NCI-H460 (cell line): ENCODE measurements at regions not wholly inside any gene's neighbourhood (a gene's known extent, or its start where the extent isn't known, plus 50 kb on each side); places are given as distances from the start of the nearest gene placed in this dataset.
"Not testable (repeated sequence)": the region's sequence is repeated elsewhere in the genome, so short reads cannot be mapped to it uniquely, and the experiment has no call there.

Source experiments
- DNase-seq: peaks from one replicate; pipeline ENCODE4 v3.0.0-alpha.2; 2016; ENCODE audit warnings: low read depth; ENCODE audit errors: extremely low read depth

- DNase-seq: no peak
Measured at GRCh38 chrX:1895583-1895982, 280.7 kb downstream of the ASMT start.

GRCh38 chrX:1899841-1900240, 285.0 kb downstream of the ASMT start:
- no peak for DNase-seq

GRCh38 chrX:1902901-1903235, 288.0 kb downstream of the ASMT start:
- no peak for DNase-seq

- DNase-seq: peak; percentile 67
Measured at GRCh38 chrX:1903236-1903935, 288.5 kb downstream of the ASMT start.

DNA sequence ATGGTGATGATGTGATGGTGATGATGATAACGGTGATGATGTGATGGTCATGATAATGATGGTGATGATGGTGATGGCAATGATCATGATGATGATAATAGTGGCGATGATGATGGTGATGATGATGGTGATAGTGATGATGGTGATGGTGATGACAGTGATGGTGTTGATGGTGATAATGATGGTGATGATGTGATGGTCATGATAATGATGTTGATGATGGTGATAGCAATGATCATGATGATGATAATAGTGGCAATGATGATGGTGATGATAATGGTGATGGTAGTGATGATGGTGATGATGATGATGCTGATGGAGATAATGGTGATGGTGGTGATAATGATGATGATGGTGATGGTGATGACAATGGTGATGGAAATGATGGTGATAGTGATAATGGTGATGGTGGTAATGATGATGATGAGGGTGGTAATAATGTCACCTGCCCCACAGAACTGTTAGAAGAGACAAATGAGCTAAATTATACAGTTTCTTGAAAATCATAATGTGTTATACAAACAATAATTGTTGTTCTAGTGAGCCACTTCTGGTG, 289.9 kb downstream of the ASMT start:
- DNase-seq: no peak

DNA sequence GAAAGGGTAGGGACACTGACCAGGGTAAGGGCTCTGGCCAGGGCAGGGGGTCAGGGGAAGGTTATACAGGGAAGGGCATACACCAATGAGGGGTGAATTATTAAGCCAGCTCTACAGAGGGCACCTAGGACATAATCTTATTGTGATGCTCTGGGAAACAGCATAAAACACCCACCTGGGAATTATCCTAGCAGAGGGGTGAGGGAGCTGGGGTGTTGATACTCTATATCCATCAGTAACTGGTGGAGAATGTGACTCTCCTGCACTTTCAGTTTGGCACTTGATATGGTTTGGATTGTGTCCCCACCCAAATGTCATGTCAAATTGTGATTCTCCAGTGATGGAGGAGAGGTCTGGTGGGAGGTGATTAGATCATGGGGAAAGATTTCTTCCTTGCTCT, 291.2 kb downstream of the ASMT start:
- DNase-seq: no peak

- DNase-seq: not testable (repeated sequence)
Measured at GRCh38 chrX:1908996-1909395, 294.1 kb downstream of the ASMT start.

DNA sequence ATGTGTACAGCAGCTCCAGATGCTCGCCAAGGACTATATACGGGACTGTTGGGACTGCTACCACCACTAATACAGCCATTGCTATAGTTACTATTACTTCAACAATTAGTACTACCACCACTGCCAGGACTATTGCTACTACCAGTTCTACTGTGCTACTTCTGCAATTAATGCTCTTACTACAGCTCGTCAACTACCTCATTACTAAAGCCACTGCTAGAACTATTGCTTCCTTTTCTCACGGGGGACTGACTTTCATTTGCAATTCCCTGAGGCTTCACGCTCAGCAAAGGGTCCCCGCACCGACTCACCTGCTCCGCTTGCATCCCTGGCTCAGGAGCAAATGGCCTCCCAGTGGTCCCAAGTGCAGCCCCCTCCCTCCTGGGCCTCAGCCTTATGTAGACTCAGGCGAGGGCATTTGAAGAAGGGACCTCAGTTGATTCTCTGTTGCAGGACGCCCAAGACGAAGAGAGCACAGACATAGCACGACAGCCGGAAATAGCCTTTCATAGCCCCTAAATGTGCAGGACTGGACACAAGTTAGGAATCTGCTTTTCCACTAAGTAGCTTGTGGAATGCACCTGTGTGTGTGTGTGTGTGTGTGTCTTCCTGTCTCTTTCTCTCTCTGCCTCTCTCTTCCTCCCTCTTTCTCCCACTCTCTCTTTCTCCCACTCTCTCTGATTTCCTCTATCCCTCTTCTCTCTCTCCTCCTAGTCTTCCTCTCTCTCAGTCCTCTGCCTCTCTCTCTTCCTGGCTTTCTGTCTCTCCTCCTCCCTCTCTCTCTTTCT, 294.8 kb downstream of the ASMT start:
- no peak for DNase-seq

DNA sequence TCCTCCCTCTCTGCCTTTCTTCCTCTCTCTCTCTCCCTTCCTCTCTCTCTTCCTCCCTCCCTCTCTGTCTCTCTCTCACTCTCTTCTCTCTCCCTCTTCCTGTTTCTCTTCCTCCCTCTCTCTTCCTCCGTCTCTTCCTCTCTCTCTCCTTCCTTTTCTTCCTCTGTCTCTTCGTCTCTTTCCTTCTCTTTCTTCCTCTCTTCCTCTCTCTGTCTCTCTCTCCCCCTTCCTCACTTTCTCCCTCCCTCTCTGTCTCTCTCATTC, 295.3 kb downstream of the ASMT start:
- DNase-seq: no peak

DNA sequence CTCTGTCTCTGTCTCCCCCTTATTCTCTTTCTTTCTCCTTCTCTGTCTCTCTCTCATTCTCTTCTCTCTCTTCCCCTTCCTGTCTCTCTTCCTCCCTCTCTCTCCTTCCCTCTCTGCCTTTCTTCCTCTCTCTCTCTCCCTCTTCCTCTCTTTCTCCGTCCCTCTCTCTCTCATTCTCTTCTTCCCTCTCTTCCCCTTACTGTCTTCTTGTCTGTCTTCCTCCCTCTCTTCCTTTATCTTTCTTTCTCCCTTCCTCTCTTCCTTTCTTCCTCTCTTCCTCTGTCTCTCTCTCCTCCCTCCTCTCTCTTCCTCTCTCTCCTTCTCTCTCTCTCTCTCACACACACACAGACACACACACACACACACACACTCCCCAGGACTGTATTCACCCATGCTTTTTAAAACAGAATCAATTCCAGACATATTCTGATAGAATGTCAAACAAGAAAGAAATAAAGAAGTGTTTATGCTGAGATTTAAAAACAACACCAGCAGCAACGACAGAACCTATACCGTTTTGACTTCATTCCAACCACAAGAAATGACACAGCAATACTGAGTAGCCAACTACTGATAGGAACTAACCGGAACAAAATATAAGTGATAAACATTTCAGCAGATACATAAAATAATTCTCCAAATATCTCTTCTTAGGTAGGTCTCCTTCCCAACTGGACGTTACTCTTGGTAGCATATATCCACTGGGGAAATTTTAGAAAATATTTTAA, 296.7 kb downstream of the ASMT start:
- DNase-seq: peak; percentile 52

DNA sequence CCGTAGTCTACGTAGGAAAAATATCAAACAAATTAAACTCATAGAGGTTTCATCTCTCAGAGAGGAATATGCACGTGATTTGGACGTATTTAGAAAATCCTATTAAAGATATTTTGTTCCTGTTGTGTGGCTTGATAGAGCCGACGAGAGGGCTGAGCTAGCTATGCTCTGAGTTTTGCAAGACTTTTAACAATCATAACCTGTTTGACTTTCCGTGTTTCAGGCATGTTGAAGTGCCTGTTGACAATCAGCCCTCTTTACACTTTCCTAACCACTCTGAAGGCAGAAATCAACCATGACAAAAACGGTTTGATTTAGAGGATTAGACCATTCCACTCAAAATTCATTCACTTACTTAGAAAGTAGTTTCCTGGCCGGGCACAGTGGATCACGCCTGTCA, 297.3 kb downstream of the ASMT start:
- no peak for DNase-seq

DNA sequence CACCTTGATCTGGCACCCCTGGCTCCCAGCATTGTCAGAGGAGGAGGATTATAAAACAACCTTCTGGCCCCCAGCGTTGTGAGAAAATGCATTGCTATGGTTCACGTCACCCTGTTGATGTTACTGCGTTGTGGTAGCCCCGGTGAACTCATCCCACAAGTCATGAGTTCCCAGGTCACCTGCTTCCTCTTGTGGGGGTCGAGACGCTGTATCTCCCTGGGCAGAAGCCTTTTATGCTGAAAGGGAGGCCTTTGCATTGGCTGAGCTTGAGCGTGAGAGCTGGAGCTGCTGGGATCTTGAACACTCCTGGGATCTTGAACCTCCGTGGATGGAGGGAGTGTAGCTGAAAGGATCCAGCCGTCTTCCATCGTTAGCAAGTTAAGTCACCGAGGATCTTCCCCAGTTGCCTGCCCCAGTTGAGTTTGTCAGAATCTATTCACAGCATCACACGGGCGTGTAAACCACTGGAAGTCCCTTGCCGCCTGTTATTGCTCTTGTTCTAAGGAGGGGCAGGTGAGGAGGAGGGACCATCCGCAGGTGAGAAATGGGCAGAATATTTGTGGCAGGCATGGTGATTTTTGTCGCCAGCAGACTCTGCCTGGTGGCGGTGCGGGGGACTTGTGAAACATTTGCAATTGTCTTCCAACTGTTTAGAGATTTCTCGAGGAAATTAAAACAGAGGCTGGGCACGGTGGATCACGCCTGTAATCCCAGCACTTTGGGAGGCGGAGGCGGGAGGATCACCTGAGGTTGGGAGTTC, 299.9 kb downstream of the ASMT start:
- DNase-seq: no peak

- no peak for DNase-seq
Measured at GRCh38 chrX:1918780-1919179, 303.9 kb downstream of the ASMT start.

DNA sequence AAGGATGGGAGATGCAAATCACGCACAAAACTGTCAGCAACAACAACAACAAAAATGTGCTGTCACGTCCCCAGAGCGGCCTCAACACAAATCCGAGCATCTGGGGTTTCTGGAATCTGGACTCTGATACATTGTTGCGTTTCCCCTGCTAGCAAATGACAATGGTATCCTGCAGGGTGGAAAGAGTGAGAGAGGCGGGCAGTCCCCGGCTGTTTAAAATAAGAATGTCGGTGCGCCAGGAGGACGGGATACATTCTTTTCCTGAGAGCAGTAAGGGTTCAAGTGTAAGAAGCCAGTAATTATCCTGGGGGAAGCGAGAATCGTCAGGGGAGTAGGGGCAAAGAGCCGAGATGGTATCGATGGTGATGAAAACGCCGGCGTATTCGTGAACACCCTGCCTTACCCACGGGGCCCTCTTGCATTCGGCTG, 310.2 kb downstream of the ASMT start:
- no peak for DNase-seq

- no peak for DNase-seq
Measured at GRCh38 chrX:1928805-1929204, 313.9 kb downstream of the ASMT start.

GRCh38 chrX:1932231-1932630, 317.4 kb downstream of the ASMT start:
- no peak for DNase-seq

GRCh38 chrX:1933964-1934363, 319.1 kb downstream of the ASMT start:
- no peak for DNase-seq

GRCh38 chrX:1935805-1936204, 320.9 kb downstream of the ASMT start:
- DNase-seq: no peak

GRCh38 chrX:1938190-1938589, 323.3 kb downstream of the ASMT start:
- DNase-seq: no peak

DNA sequence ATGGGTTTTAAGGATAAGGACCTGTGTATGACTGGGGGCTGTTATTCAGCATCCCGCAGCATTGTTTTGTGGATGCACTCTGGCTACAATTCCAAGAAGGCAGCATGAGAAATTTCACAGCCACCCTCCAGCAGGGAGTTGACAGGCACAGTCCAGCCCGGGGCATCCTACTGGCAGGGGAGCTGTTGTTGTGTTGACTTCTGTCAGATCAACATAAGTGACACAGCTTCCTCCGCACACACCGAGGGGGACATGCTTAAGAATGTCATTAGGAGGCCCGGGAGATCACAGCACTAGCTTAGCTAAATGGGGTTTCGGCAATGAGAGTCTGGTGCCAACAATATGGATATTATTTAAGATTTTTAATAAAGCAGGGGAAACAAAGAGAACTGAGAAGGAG, 326.5 kb downstream of the ASMT start:
- DNase-seq: no peak

- DNase-seq: no peak
Measured at GRCh38 chrX:1945879-1946278, 331.0 kb downstream of the ASMT start.
